H1 (cell line): ENCODE measurements at regions not wholly inside any gene's neighbourhood (a gene's known extent, or its start where the extent isn't known, plus 50 kb on each side); places are given as distances from the start of the nearest gene placed in this dataset.

Experiments used
- CTCF ChIA-PET: fragments of 300-600 bp; sonication (Branson Sonifier 250); formaldehyde crosslinking; loops from one replicate; lab custom pipeline; 2021; ENCODE audit not compliant: partially characterized antibody; lab: Charles Lee
- POLR2A ChIA-PET: fragments of 300-600 bp; sonication (Branson Sonifier 250); formaldehyde crosslinking; loops from one replicate; lab custom pipeline; 2021; ENCODE audit warnings: inconsistent platforms; ENCODE audit not compliant: partially characterized antibody; lab: Charles Lee
- DNase-seq, 2 experiments: peaks; one replicate each; pipeline versions ENCODE4 v3.0.0 to v3.0.0-alpha.2; 2010 to 2022; ENCODE audit warnings: low spot score in 2 of 2, low read depth in 1 of 2, mixed read lengths in 1 of 2
- FAIRE-seq: peaks from 2 replicates; lab custom pipeline; 2011; peaks lifted over from hg19 to GRCh38; lab: Jason Lieb, UNC
- H2AFZ ChIP-seq: 2 replicates; pipeline ENCODE4 v1.8.1; 2012; ENCODE audit warnings: low read length, inconsistent platforms
- H2AK5ac ChIP-seq: 2 replicates; pipeline ENCODE4 v1.6.1; 2013; ENCODE audit warnings: low read depth, low read length
- H2BK120ac ChIP-seq: replicated peaks from 2 replicates; pipeline ENCODE3; 2013; ENCODE audit warnings: low read depth, low read length, inconsistent platforms
- H2BK12ac ChIP-seq: 2 replicates; pipeline ENCODE4 v1.6.1; 2013; ENCODE audit warnings: low read depth, low read length
- H2BK15ac ChIP-seq: 2 replicates; pipeline ENCODE4 v1.6.1; 2013; ENCODE audit warnings: low read length
- H2BK20ac ChIP-seq: 2 replicates; pipeline ENCODE4 v1.6.1; 2013; ENCODE audit warnings: low read length
- H2BK5ac ChIP-seq: 2 replicates; pipeline ENCODE4 v1.6.1; 2013; ENCODE audit warnings: low read depth, low read length
- H3K14ac ChIP-seq: 2 replicates; pipeline ENCODE4 v1.6.1; 2013; ENCODE audit warnings: inconsistent platforms; ENCODE audit not compliant: insufficient read length
- H3K18ac ChIP-seq: 2 replicates; pipeline ENCODE4 v1.6.1; 2013; ENCODE audit warnings: low read length; ENCODE audit errors: extremely low read depth
- H3K23ac ChIP-seq: 2 replicates; pipeline ENCODE4 v1.6.1; 2013; ENCODE audit warnings: inconsistent platforms; ENCODE audit not compliant: insufficient read length
- H3K23me2 ChIP-seq: 2 replicates; pipeline ENCODE4 v1.6.1; 2013; ENCODE audit warnings: low read depth, low read length
- H3K27ac ChIP-seq: 2 replicates; pipeline ENCODE4 v1.6.1; 2011; ENCODE audit warnings: low read depth, low read length, inconsistent platforms
- H3K27me3 ChIP-seq, 4 experiments: replicated peaks in 1 of 4; 1 replicate in 1 of 4; 2 replicates in 3 of 4; pipeline versions ENCODE4 v1.6.1 to v1.8.1; 2011 to 2013; ENCODE audit warnings: low read length in 3 of 4, mild to moderate bottlenecking in 3 of 4, inconsistent platforms in 2 of 4, mixed read lengths in 2 of 4, moderate library complexity in 1 of 4; ENCODE audit not compliant: control insufficient read depth in 3 of 4, insufficient read depth in 3 of 4; ENCODE audit errors: extremely low read depth in 1 of 4
- H3K36me3 ChIP-seq, 4 experiments: 2 replicates each; pipeline versions ENCODE4 v1.6.1 to v1.8.1; 2011 to 2013; ENCODE audit warnings: mild to moderate bottlenecking in 4 of 4, low read length in 3 of 4, moderate library complexity in 2 of 4, control low read depth in 1 of 4, inconsistent platforms in 1 of 4; ENCODE audit not compliant: insufficient read depth in 4 of 4, control insufficient read depth in 2 of 4
- H3K4ac ChIP-seq: replicated peaks from 2 replicates; pipeline ENCODE3; 2013; ENCODE audit warnings: low read length, low read depth, mixed read lengths, inconsistent platforms; ENCODE audit not compliant: insufficient read length
- H3K4me1 ChIP-seq, 4 experiments: replicated peaks in 1 of 4; 1 replicate in 1 of 4; 2 replicates in 3 of 4; pipeline versions ENCODE4 v1.6.1 to v1.8.1; 2011 to 2013; ENCODE audit warnings: low read length in 3 of 4, inconsistent platforms in 2 of 4, mixed read lengths in 1 of 4; ENCODE audit not compliant: insufficient read depth in 4 of 4, control insufficient read depth in 3 of 4
- H3K4me2 ChIP-seq, 2 experiments: 2 replicates each; pipeline versions ENCODE4 v1.6.1 to v1.8.1; 2011 to 2013; ENCODE audit warnings: low read depth in 2 of 2, low read length in 2 of 2, control low read depth in 1 of 2, inconsistent platforms in 1 of 2, mild to moderate bottlenecking in 1 of 2; ENCODE audit not compliant: insufficient read depth in 1 of 2
- H3K4me3 ChIP-seq, 4 experiments: fragments of 200-600, 300-600 bp in 1 of 4; sonication (generic), shearing (Covaris generic), sonication (Bioruptor Twin) in 1 of 4; 2 replicates each; pipeline versions ENCODE4 v1.5.1 to v1.8.1; 2011 to 2016; ENCODE audit warnings: low read length in 4 of 4, low read depth in 3 of 4, control low read depth in 2 of 4, inconsistent platforms in 2 of 4, mild to moderate bottlenecking in 2 of 4, mixed read lengths in 1 of 4, moderate library complexity in 1 of 4; ENCODE audit not compliant: insufficient read depth in 2 of 4; ENCODE audit errors: extremely low read depth in 1 of 4
- H3K56ac ChIP-seq: replicated peaks from 2 replicates; pipeline ENCODE3; 2013; ENCODE audit warnings: low read depth, mild to moderate bottlenecking, mixed read lengths, low read length, inconsistent platforms; ENCODE audit not compliant: insufficient read length
- H3K79me1 ChIP-seq: 2 replicates; pipeline ENCODE4 v1.6.1; 2013; ENCODE audit warnings: low read depth, low read length, control low read depth
- H3K79me2 ChIP-seq, 2 experiments: 2 replicates each; pipeline versions ENCODE4 v1.6.1 to v1.8.1; 2012 to 2013; ENCODE audit warnings: low read length in 2 of 2, mild to moderate bottlenecking in 2 of 2, inconsistent platforms in 1 of 2; ENCODE audit not compliant: insufficient read depth in 2 of 2, control insufficient read depth in 1 of 2
- H3K9ac ChIP-seq, 4 experiments: replicated peaks in 1 of 4; 1 replicate in 1 of 4; 2 replicates in 3 of 4; pipeline versions ENCODE4 v1.6.1 to v1.8.1; 2011 to 2013; ENCODE audit warnings: low read depth in 3 of 4, low read length in 3 of 4, control low read depth in 2 of 4, mild to moderate bottlenecking in 2 of 4, moderate library complexity in 2 of 4, inconsistent platforms in 1 of 4; ENCODE audit errors: extremely low read depth in 1 of 4
- H3K9me3 ChIP-seq, 2 experiments: 2 replicates each; pipeline versions ENCODE4 v1.6.1 to v1.8.1; 2012 to 2013; ENCODE audit warnings: mild to moderate bottlenecking in 2 of 2, moderate library complexity in 2 of 2, control low read depth in 1 of 2, inconsistent platforms in 1 of 2, low read depth in 1 of 2, low read length in 1 of 2, mixed read lengths in 1 of 2; ENCODE audit not compliant: insufficient read depth in 2 of 2
- H4K20me1 ChIP-seq, 2 experiments: replicated peaks in 1 of 2; 2 replicates each; pipeline versions ENCODE3 to v1.8.1; 2011 to 2013; ENCODE audit warnings: inconsistent platforms in 2 of 2, low read length in 2 of 2, mild to moderate bottlenecking in 1 of 2; ENCODE audit not compliant: insufficient read depth in 2 of 2, control insufficient read depth in 1 of 2
- H4K5ac ChIP-seq: 2 replicates; pipeline ENCODE4 v1.6.1; 2013; ENCODE audit warnings: low read length, low read depth, mixed read lengths, inconsistent platforms; ENCODE audit not compliant: insufficient read length
- H4K8ac ChIP-seq: 2 replicates; pipeline ENCODE4 v1.8.0; 2013; ENCODE audit warnings: mild to moderate bottlenecking, moderate library complexity, low read length, inconsistent platforms; ENCODE audit not compliant: insufficient read depth; ENCODE audit errors: extremely low read depth
- H4K91ac ChIP-seq: replicated peaks from 2 replicates; pipeline ENCODE3; 2013; ENCODE audit warnings: low read length, mixed read lengths, inconsistent platforms; ENCODE audit not compliant: insufficient read length
- ASH2L ChIP-seq: fragments of 200-600, 300-600 bp; sonication (generic); IDR thresholded peaks from one replicate; pipeline ENCODE4 v1.7.1; 2017; ENCODE audit warnings: low read length
- CTCF ChIP-seq, 3 experiments: IDR thresholded peaks; 1 replicate in 2 of 3; 2 replicates in 1 of 3; pipeline versions ENCODE4 v1.5.1 to v1.6.1; 2011; ENCODE audit warnings: low read length in 3 of 3, mild to moderate bottlenecking in 3 of 3, inconsistent platforms in 2 of 3, low read depth in 1 of 3, moderate library complexity in 1 of 3; ENCODE audit not compliant: insufficient read depth in 1 of 3; ENCODE audit errors: control extremely low read depth in 1 of 3
- FOSL1 ChIP-seq: IDR thresholded peaks from 2 replicates; pipeline ENCODE4 v1.6.1; 2011; ENCODE audit warnings: mild to moderate bottlenecking, low read depth, low read length, moderate library complexity; ENCODE audit not compliant: insufficient read depth
- GABPA ChIP-seq: IDR thresholded peaks from 2 replicates; pipeline ENCODE4 v1.6.1; 2011; ENCODE audit warnings: mild to moderate bottlenecking, low read length, moderate library complexity, borderline replicate concordance; ENCODE audit not compliant: insufficient read depth
- HDAC2 ChIP-seq, 2 experiments: fragments of 300-600 bp in 1 of 2; sonication (generic) in 1 of 2; IDR thresholded peaks; 2 replicates each; pipeline ENCODE4 v1.6.1; 2011 to 2012; ENCODE audit warnings: low read depth in 2 of 2, low read length in 2 of 2, mild to moderate bottlenecking in 2 of 2, moderate library complexity in 2 of 2, borderline replicate concordance in 1 of 2, inconsistent platforms in 1 of 2
- MAX ChIP-seq: IDR thresholded peaks from 2 replicates; pipeline ENCODE4 v1.6.1; 2012; ENCODE audit warnings: inconsistent platforms
- NRF1 ChIP-seq: IDR thresholded peaks from 2 replicates; pipeline ENCODE4 v1.6.1; 2011; ENCODE audit warnings: mild to moderate bottlenecking, low read depth, low read length, improper control_type of control experiment
- POLR2A ChIP-seq, 2 experiments: IDR thresholded peaks; 1 replicate in 1 of 2; 2 replicates in 1 of 2; pipeline ENCODE4 v1.6.1; 2011; ENCODE audit warnings: low read depth in 2 of 2, low read length in 2 of 2, mild to moderate bottlenecking in 2 of 2; ENCODE audit errors: control extremely low read depth in 1 of 2
- RNF2 ChIP-seq: fragments of 200-900, 300-1000 bp; sonication (generic); IDR thresholded peaks from 2 replicates; pipeline ENCODE4 v1.7.1; 2016; ENCODE audit warnings: borderline replicate concordance, low read depth, mild to moderate bottlenecking, antibody characterized with exemption, low read length; ENCODE audit not compliant: poor library complexity, severe bottlenecking; ENCODE audit errors: missing control alignments
- WGBS, 2 experiments: shearing (Covaris generic) in 1 of 2; methylation state at CpG; one replicate each; pipeline versions ENCODE4 v1.1.6 to v1.1.7; 2013 to 2015; ENCODE audit warnings: low lambda C conversion rate in 2 of 2, mixed read lengths in 2 of 2, inconsistent platforms in 1 of 2, low coverage in 1 of 2, missing lambda C conversion rate in 1 of 2; ENCODE audit not compliant: insufficient replicate concordance in 2 of 2, insufficient coverage in 1 of 2, insufficient read length in 1 of 2; ENCODE audit errors: extremely low coverage in 1 of 2, missing lambda C conversion rate in 1 of 2; 5-methylcytosine and 5-hydroxymethylcytosine counted together

- Histone ChIP-seq H3K4me2 (no peak overlapping the region), H4K91ac (no peak overlapping the region), H3K14ac (no peak overlapping the region), H4K8ac (no peak overlapping the region), H2BK120ac (no peak overlapping the region), H2BK20ac (no peak overlapping the region), H2AK5ac (no peak overlapping the region), H3K23ac (no peak overlapping the region), H4K20me1 (no peaks in the 10 kb centered on the region), H3K9me3 (no peaks in the 10 kb centered on the region), H2BK15ac (no peak overlapping the region), H2AFZ (no peak overlapping the region), H3K9ac (no peak overlapping the region), H3K27me3 (no peaks in the 10 kb centered on the region), H2BK12ac (no peak overlapping the region), H3K79me2 (no peaks in the 10 kb centered on the region), H3K4ac (no peak overlapping the region), H3K23me2 (no peaks in the 10 kb centered on the region), H3K36me3 (no peaks in the 10 kb centered on the region), H4K5ac (no peak overlapping the region), H3K56ac (no peak overlapping the region), H3K4me3 (no peak overlapping the region), H2BK5ac (no peak overlapping the region), H3K4me1 (no peaks in the 10 kb centered on the region), H3K27ac (no peak overlapping the region), H3K18ac (no peak overlapping the region), H3K79me1 (no peaks in the 10 kb centered on the region)
- ChIA-PET POLR2A (no interaction called here), CTCF (no interaction called here)
- WGBS, 2 experiments, result 82% methylated on average over 3 of the region's 3 CpGs; no CpG with 5 or more reads in 1 of the 2 experiments
- TF ChIP-seq ASH2L (no peak), FOSL1 (no peak), RNF2 (no peak), CTCF (IDR thresholded peaks at IDR 0.05; ENCODE audit: control extremely low read depth in 1 of 3, insufficient read depth in 1 of 3, low read depth in 1 of 3, low read length in 3 of 3) (no peak), GABPA (no peak), NRF1 (no peak), HDAC2 (IDR thresholded peaks at IDR 0.05; ENCODE audit: borderline replicate concordance in 1 of 2, low read depth in 2 of 2, low read length in 2 of 2) (no peak), POLR2A (IDR thresholded peaks at IDR 0.05; ENCODE audit: control extremely low read depth in 1 of 2, low read depth in 2 of 2, low read length in 2 of 2) (no peak), MAX (no peak)
- DNase-seq, result no peak
- FAIRE-seq, result no peak
Observed at GRCh38 chr2:106956879-106957278, 70.9 kb upstream of the ST6GAL2 start.
